ENCODE measurements at regions not wholly inside any gene's neighbourhood (a gene's known extent, or its start where the extent isn't known, plus 50 kb on each side); places are given as distances from the start of the nearest gene placed in this dataset.

DNA sequence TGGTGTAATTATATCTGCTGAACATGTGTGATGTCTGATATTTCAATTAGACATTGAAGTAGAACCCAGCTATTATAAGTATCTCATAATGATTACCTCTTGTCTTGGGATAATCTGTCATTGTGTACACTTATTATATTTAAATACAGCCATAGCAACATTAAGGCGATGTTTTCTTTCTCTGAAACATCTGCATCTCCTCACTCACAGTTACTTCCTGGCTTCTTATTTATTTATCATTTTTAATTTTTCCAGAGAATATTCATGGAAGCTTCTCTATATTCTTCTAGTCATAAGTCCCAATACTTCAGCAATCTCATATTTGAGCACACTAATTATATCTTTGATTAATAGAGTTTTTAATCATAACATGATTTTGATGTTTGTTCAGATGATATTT is 103.8 kb upstream of the FBN2 start (continued):
- TF ChIP-seq, protein P1, sequence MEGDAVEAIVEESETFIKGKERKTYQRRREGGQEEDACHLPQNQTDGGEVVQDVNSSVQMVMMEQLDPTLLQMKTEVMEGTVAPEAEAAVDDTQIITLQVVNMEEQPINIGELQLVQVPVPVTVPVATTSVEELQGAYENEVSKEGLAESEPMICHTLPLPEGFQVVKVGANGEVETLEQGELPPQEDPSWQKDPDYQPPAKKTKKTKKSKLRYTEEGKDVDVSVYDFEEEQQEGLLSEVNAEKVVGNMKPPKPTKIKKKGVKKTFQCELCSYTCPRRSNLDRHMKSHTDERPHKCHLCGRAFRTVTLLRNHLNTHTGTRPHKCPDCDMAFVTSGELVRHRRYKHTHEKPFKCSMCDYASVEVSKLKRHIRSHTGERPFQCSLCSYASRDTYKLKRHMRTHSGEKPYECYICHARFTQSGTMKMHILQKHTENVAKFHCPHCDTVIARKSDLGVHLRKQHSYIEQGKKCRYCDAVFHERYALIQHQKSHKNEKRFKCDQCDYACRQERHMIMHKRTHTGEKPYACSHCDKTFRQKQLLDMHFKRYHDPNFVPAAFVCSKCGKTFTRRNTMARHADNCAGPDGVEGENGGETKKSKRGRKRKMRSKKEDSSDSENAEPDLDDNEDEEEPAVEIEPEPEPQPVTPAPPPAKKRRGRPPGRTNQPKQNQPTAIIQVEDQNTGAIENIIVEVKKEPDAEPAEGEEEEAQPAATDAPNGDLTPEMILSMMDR (conservative IDR thresholded peaks at IDR 0.05; ENCODE audit: low read depth in 2 of 2) = no peak

DNA sequence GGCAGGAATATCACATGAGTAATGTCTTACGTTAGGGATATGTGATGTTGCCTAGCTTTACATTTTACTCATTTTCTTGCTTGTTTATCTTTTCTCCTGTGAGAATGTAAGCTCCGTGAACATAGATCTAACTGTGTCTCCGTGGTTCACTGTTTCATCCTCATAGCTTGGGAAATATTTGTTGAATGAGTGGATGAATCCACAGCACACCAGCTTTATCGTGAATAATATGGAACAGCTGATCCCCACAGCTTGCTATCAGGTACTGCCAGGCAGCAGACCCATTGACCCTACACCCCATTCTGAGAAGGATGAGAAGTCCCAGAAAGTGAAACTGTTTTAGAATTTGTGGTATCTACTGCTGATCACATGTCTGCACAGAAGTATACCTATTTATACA is 106.8 kb upstream of the FBN2 start:
- H3K4me3 Mint-ChIP-seq = no peak overlapping the region
- no peaks in the 10 kb centered on the region for H3K79me2 ChIP-seq (replicated peaks; ENCODE audit: insufficient read depth)
- H3K4me1 ChIP-seq (ENCODE audit: insufficient read depth) = no peaks in the 10 kb centered on the region
- H3K4me3 ChIP-seq = no peak overlapping the region
- DNase-seq (ENCODE audit: low spot score) (no peak), ATAC-seq (no peak)
- no peaks in the 10 kb centered on the region for H3K27me3 ChIP-seq (ENCODE audit: insufficient read depth)
- no peak overlapping the region for H3K27ac ChIP-seq (ENCODE audit: low read depth)
- H3F3A ChIP-seq (replicated peaks; ENCODE audit: low read depth) = no peaks in the 10 kb centered on the region
- no peaks in the 10 kb centered on the region for H3K27me3 Mint-ChIP-seq (ENCODE audit: insufficient read depth, low read depth, poor library complexity)
- no peaks in the 10 kb centered on the region for H3K4me1 Mint-ChIP-seq
- H4K20me1 ChIP-seq (replicated peaks; ENCODE audit: insufficient read depth) = no peaks in the 10 kb centered on the region
- H3K36me3 Mint-ChIP-seq (ENCODE audit: low read depth) = no peaks in the 10 kb centered on the region
- H2AFZ ChIP-seq = no peak overlapping the region
- no peak overlapping the region for H3K4me2 ChIP-seq
- H3K36me3 ChIP-seq (ENCODE audit: insufficient read depth) = no peaks in the 10 kb centered on the region
- H3K9me3 Mint-ChIP-seq = no peaks in the 10 kb centered on the region; the same call in 2 of the 3 replicates
- no peaks in the 10 kb centered on the region for H3K9me2 ChIP-seq (ENCODE audit: insufficient read depth)
- H3K27ac Mint-ChIP-seq = no peak overlapping the region
- TF ChIP-seq NANOG (IDR thresholded peaks at IDR 0.05; ENCODE audit: borderline replicate concordance) = no peak
- TF ChIP-seq EZH2 (IDR thresholded peaks at IDR 0.05; ENCODE audit: low read depth, unreplicated experiment) = no peak
- TF ChIP-seq ETS1 (IDR thresholded peaks at IDR 0.05) = no peak
- no peak for TF ChIP-seq ZNF114 (CRISPR knock-in tag; IDR thresholded peaks at IDR 0.05)
- TF ChIP-seq CREB1 (CRISPR knock-in tag; IDR thresholded peaks at IDR 0.05; ENCODE audit: low read depth) = no peak
- no peak for TF ChIP-seq JUNB (IDR thresholded peaks at IDR 0.05; ENCODE audit: unreplicated experiment)
- TF ChIP-seq, protein P2, sequence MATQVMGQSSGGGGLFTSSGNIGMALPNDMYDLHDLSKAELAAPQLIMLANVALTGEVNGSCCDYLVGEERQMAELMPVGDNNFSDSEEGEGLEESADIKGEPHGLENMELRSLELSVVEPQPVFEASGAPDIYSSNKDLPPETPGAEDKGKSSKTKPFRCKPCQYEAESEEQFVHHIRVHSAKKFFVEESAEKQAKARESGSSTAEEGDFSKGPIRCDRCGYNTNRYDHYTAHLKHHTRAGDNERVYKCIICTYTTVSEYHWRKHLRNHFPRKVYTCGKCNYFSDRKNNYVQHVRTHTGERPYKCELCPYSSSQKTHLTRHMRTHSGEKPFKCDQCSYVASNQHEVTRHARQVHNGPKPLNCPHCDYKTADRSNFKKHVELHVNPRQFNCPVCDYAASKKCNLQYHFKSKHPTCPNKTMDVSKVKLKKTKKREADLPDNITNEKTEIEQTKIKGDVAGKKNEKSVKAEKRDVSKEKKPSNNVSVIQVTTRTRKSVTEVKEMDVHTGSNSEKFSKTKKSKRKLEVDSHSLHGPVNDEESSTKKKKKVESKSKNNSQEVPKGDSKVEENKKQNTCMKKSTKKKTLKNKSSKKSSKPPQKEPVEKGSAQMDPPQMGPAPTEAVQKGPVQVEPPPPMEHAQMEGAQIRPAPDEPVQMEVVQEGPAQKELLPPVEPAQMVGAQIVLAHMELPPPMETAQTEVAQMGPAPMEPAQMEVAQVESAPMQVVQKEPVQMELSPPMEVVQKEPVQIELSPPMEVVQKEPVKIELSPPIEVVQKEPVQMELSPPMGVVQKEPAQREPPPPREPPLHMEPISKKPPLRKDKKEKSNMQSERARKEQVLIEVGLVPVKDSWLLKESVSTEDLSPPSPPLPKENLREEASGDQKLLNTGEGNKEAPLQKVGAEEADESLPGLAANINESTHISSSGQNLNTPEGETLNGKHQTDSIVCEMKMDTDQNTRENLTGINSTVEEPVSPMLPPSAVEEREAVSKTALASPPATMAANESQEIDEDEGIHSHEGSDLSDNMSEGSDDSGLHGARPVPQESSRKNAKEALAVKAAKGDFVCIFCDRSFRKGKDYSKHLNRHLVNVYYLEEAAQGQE (IDR thresholded peaks at IDR 0.05; ENCODE audit: unreplicated experiment) = no peak
- TF ChIP-seq, protein P3, sequence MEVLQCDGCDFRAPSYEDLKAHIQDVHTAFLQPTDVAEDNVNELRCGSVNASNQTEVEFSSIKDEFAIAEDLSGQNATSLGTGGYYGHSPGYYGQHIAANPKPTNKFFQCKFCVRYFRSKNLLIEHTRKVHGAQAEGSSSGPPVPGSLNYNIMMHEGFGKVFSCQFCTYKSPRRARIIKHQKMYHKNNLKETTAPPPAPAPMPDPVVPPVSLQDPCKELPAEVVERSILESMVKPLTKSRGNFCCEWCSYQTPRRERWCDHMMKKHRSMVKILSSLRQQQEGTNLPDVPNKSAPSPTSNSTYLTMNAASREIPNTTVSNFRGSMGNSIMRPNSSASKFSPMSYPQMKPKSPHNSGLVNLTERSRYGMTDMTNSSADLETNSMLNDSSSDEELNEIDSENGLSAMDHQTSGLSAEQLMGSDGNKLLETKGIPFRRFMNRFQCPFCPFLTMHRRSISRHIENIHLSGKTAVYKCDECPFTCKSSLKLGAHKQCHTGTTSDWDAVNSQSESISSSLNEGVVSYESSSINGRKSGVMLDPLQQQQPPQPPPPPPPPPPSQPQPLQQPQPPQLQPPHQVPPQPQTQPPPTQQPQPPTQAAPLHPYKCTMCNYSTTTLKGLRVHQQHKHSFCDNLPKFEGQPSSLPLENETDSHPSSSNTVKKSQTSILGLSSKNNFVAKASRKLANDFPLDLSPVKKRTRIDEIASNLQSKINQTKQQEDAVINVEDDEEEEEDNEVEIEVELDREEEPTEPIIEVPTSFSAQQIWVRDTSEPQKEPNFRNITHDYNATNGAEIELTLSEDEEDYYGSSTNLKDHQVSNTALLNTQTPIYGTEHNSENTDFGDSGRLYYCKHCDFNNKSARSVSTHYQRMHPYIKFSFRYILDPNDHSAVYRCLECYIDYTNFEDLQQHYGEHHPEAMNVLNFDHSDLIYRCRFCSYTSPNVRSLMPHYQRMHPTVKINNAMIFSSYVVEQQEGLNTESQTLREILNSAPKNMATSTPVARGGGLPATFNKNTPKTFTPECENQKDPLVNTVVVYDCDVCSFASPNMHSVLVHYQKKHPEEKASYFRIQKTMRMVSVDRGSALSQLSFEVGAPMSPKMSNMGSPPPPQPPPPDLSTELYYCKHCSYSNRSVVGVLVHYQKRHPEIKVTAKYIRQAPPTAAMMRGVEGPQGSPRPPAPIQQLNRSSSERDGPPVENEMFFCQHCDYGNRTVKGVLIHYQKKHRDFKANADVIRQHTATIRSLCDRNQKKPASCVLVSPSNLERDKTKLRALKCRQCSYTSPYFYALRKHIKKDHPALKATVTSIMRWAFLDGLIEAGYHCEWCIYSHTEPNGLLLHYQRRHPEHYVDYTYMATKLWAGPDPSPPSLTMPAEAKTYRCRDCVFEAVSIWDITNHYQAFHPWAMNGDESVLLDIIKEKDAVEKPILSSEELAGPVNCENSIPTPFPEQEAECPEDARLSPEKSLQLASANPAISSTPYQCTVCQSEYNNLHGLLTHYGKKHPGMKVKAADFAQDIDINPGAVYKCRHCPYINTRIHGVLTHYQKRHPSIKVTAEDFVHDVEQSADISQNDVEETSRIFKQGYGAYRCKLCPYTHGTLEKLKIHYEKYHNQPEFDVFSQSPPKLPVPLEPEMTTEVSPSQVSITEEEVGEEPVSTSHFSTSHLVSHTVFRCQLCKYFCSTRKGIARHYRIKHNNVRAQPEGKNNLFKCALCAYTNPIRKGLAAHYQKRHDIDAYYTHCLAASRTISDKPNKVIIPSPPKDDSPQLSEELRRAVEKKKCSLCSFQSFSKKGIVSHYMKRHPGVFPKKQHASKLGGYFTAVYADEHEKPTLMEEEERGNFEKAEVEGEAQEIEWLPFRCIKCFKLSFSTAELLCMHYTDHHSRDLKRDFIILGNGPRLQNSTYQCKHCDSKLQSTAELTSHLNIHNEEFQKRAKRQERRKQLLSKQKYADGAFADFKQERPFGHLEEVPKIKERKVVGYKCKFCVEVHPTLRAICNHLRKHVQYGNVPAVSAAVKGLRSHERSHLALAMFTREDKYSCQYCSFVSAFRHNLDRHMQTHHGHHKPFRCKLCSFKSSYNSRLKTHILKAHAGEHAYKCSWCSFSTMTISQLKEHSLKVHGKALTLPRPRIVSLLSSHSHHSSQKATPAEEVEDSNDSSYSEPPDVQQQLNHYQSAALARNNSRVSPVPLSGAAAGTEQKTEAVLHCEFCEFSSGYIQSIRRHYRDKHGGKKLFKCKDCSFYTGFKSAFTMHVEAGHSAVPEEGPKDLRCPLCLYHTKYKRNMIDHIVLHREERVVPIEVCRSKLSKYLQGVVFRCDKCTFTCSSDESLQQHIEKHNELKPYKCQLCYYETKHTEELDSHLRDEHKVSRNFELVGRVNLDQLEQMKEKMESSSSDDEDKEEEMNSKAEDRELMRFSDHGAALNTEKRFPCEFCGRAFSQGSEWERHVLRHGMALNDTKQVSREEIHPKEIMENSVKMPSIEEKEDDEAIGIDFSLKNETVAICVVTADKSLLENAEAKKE (CRISPR knock-in tag; IDR thresholded peaks at IDR 0.05) = no peak
- TF ChIP-seq, protein P1 (conservative IDR thresholded peaks at IDR 0.05; ENCODE audit: low read depth in 2 of 2) = no peak
- no peak for TF ChIP-seq EZH2phosphoT487 (IDR thresholded peaks at IDR 0.05; ENCODE audit: unreplicated experiment)
- no peak for TF ChIP-seq POLR2AphosphoS5 (IDR thresholded peaks at IDR 0.05; ENCODE audit: low read depth)

Measured in GM23338 (cell line).